Skin epidermis (tissue), 12 donors: ENCODE measurements at regions not wholly inside any gene's neighbourhood (a gene's known extent, or its start where the extent isn't known, plus 50 kb on each side); places are given as distances from the start of the nearest gene placed in this dataset.
A peak's percentile ranks its signal among the peaks of the same experiment; 100 is the strongest.

Experiments used
- H3K27ac ChIP-seq, 21 experiments: fragments of 200-600 bp; sonication (generic) in 11 of 21; one replicate each; pipeline ENCODE4 v1.5.0; 2020; ENCODE audit warnings: mild to moderate bottlenecking in 3 of 21, inconsistent platforms in 2 of 21, moderate library complexity in 2 of 21
- H3K4me3 ChIP-seq, 7 experiments: fragments of 200-600 bp; sonication (generic) in 2 of 7; one replicate each; pipeline ENCODE4 v1.5.0; 2020; ENCODE audit warnings: inconsistent platforms in 2 of 7, mild to moderate bottlenecking in 2 of 7, moderate library complexity in 1 of 7

- H3K27ac ChIP-seq, result no peak overlapping the region
- H3K4me3 ChIP-seq, result no peak overlapping the region
Measured at GRCh38 chr3:164479406-164479805, 598.9 kb downstream of the SI start.

- Histone ChIP-seq H3K27ac (no peak overlapping the region), H3K4me3 (no peak overlapping the region)
Measured at GRCh38 chr3:164478323-164478722, 600.0 kb downstream of the SI start.

GRCh38 chr3:164477403-164477802, 600.9 kb downstream of the SI start:
- H3K4me3 ChIP-seq, result no peak overlapping the region
- no peak overlapping the region for H3K27ac ChIP-seq

GRCh38 chr3:164476631-164477030, 601.7 kb downstream of the SI start:
- Histone ChIP-seq H3K4me3 (no peak overlapping the region), H3K27ac (no peak overlapping the region)

GRCh38 chr3:164470471-164470870, 607.8 kb downstream of the SI start:
- Histone ChIP-seq H3K4me3 (no peak overlapping the region), H3K27ac (no peak overlapping the region)

GRCh38 chr3:164468055-164468454, 610.2 kb downstream of the SI start:
- no peak overlapping the region for H3K27ac ChIP-seq
- no peak overlapping the region for H3K4me3 ChIP-seq

GRCh38 chr3:164467007-164467406, 611.3 kb downstream of the SI start:
- no peak overlapping the region for H3K4me3 ChIP-seq

GRCh38 chr3:164465172-164465571, 613.1 kb downstream of the SI start:
- H3K4me3 ChIP-seq, result no peak overlapping the region
- H3K27ac ChIP-seq, result no peak overlapping the region

More at GRCh38 chr3:164467007-164467406, 611.3 kb downstream of the SI start:
- H3K27ac ChIP-seq, result no peak overlapping the region

- Histone ChIP-seq H3K4me3 (no peak overlapping the region), H3K27ac (no peak overlapping the region)
Measured at GRCh38 chr3:164460851-164461250, 617.4 kb downstream of the SI start.

- no peak overlapping the region for H3K27ac ChIP-seq
- no peak overlapping the region for H3K4me3 ChIP-seq
Measured at GRCh38 chr3:164459521-164460151, 618.7 kb downstream of the SI start.

GRCh38 chr3:164458986-164459385, 619.3 kb downstream of the SI start:
- Histone ChIP-seq H3K4me3 (no peak overlapping the region), H3K27ac (no peak overlapping the region)

- no peak overlapping the region for H3K4me3 ChIP-seq
- H3K27ac ChIP-seq, result no peak overlapping the region
Measured at GRCh38 chr3:164453714-164454113, 624.6 kb downstream of the SI start.

GRCh38 chr3:164452707-164453106, 625.6 kb downstream of the SI start:
- Histone ChIP-seq H3K27ac (no peak overlapping the region), H3K4me3 (no peak overlapping the region)

GRCh38 chr3:164451072-164451910, 627.0 kb downstream of the SI start:
- Histone ChIP-seq H3K27ac (peak overlapping the region in 10 of 21 experiments; percentile 1 to 69 (median 22)), H3K4me3 (no peak overlapping the region)

GRCh38 chr3:164450276-164450905, 627.9 kb downstream of the SI start:
- H3K27ac ChIP-seq, result peak overlapping the region in 3 of 21 experiments; percentile 11 to 51 (median 35)

GRCh38 chr3:164419220-164419619, 659.1 kb downstream of the SI start:
- H3K4me3 ChIP-seq, result no peak overlapping the region
- H3K27ac ChIP-seq, result no peak overlapping the region

More at GRCh38 chr3:164450276-164450905, 627.9 kb downstream of the SI start:
- no peak overlapping the region for H3K4me3 ChIP-seq

- H3K27ac ChIP-seq, result no peak overlapping the region
- H3K4me3 ChIP-seq, result no peak overlapping the region
Measured at GRCh38 chr3:164418414-164418813, 659.9 kb downstream of the SI start.

- H3K4me3 ChIP-seq, result no peak overlapping the region
- H3K27ac ChIP-seq, result no peak overlapping the region
Measured at GRCh38 chr3:164417955-164418354, 660.3 kb downstream of the SI start.

- Histone ChIP-seq H3K4me3 (no peak overlapping the region), H3K27ac (no peak overlapping the region)
Measured at GRCh38 chr3:164416491-164417222, 661.6 kb downstream of the SI start.

- Histone ChIP-seq H3K27ac (no peak overlapping the region), H3K4me3 (no peak overlapping the region)
Measured at GRCh38 chr3:164408326-164408725, 670.0 kb downstream of the SI start.
